Esophagus squamous epithelium (tissue), 5 donors: ENCODE measurements at regions not wholly inside any gene's neighbourhood (a gene's known extent, or its start where the extent isn't known, plus 50 kb on each side); places are given as distances from the start of the nearest gene placed in this dataset.
"Not testable (repeated sequence)": the region's sequence is repeated elsewhere in the genome, so short reads cannot be mapped to it uniquely, and the experiment has no call there.

Experiments used
- DNase-seq: peaks from one replicate; lab custom pipeline; 2025; lab: John Stamatoyannopoulos, UW
- H3K27ac ChIP-seq, 4 donors: fragments of 200-600 bp; sonication (generic); one replicate each; pipeline ENCODE4 v1.5.1; 2016 to 2019; ENCODE audit warnings: mild to moderate bottlenecking in 1 of 4
- H3K27me3 ChIP-seq, 4 donors: fragments of 200-600 bp; sonication (generic); 1 replicate in 3 of 4; 2 replicates in 1 of 4; pipeline versions ENCODE4 v1.5.1 to v1.6.0; 2017 to 2021; ENCODE audit warnings: antibody characterized with exemption in 1 of 4
- H3K36me3 ChIP-seq, 3 donors: fragments of 200-600 bp; sonication (generic); one replicate each; pipeline ENCODE4 v1.5.1; 2016 to 2019
- H3K4me1 ChIP-seq, 3 donors: fragments of 200-600 bp; sonication (generic); one replicate each; pipeline ENCODE4 v1.5.1; 2017 to 2019
- H3K4me3 ChIP-seq, 4 donors: fragments of 200-600 bp; sonication (generic); 1 replicate in 3 of 4; 2 replicates in 1 of 4; pipeline ENCODE4 v1.5.1; 2016 to 2019; ENCODE audit warnings: mild to moderate bottlenecking in 2 of 4, moderate library complexity in 1 of 4
- H3K9me3 ChIP-seq, 3 donors: fragments of 200-600 bp; sonication (generic); one replicate each; pipeline ENCODE4 v1.5.1; 2016 to 2019
- POLR2A ChIP-seq, 4 donors: fragments of 450-650 bp; IDR thresholded peaks; one replicate each; pipeline ENCODE4 v1.6.1; 2017; ENCODE audit warnings: antibody characterized with exemption in 4 of 4, mild to moderate bottlenecking in 4 of 4, moderate library complexity in 3 of 4
- WGBS, 2 donors: methylation state at CpG; one replicate each; pipeline ENCODE4 v1.1.5; 2018; 5-methylcytosine and 5-hydroxymethylcytosine counted together
- intact Hi-C: fragments of 100-400 bp; cut with DNase I; formaldehyde crosslinking; loops from one replicate; pipeline ENCODE4 v1.15.0; 2022
- TF ChIP-seq, protein P1 (sequence below), 6 experiments: fragments of 450-650 bp in 4 of 6; fragments of 200-600 bp in 2 of 6; sonication (generic) in 2 of 6; IDR thresholded peaks; one replicate each; pipeline ENCODE4 v1.5.1; 2016 to 2019; ENCODE audit warnings: antibody characterized with exemption in 6 of 6, mild to moderate bottlenecking in 4 of 6, moderate library complexity in 4 of 6
- donor health status: DM: yes; HTN: yes; CAD: no.

DNA sequence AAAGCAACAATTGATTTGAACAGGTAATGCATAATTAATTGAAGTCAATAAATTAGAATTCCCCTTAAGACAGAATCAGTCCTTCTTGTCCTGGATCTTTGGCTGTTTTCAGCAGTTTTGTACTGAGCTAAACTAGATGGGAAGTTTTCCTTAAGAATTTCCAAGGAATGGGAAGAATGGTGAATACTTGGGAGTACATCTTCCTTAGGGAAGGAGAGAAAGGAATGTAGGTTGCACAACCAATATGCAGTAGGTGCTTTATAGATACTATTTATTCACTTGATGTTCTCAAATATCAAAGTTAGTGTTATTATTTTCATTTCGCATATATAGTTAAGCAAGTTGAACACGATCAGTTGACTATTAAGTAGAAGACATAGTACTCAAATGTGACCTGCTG, 183.5 kb upstream of the MAP1B start:
- Histone ChIP-seq H3K4me1 (peaks cover 0 to 15% (median 13%) of the 10 kb centered on the region in 3 donors), H3K27ac (no peak overlapping the region), H3K9me3 (peaks cover 0 to 4% (median 0%) of the 10 kb centered on the region in 3 donors), H3K36me3 (no peaks in the 10 kb centered on the region), H3K27me3 (peaks cover 0 to 37% (median 0%) of the 10 kb centered on the region in 4 donors), H3K4me3 (no peak overlapping the region)
- TF ChIP-seq, protein P1, sequence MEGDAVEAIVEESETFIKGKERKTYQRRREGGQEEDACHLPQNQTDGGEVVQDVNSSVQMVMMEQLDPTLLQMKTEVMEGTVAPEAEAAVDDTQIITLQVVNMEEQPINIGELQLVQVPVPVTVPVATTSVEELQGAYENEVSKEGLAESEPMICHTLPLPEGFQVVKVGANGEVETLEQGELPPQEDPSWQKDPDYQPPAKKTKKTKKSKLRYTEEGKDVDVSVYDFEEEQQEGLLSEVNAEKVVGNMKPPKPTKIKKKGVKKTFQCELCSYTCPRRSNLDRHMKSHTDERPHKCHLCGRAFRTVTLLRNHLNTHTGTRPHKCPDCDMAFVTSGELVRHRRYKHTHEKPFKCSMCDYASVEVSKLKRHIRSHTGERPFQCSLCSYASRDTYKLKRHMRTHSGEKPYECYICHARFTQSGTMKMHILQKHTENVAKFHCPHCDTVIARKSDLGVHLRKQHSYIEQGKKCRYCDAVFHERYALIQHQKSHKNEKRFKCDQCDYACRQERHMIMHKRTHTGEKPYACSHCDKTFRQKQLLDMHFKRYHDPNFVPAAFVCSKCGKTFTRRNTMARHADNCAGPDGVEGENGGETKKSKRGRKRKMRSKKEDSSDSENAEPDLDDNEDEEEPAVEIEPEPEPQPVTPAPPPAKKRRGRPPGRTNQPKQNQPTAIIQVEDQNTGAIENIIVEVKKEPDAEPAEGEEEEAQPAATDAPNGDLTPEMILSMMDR (IDR thresholded peaks at IDR 0.05), result no peak
- no peak for TF ChIP-seq POLR2A (IDR thresholded peaks at IDR 0.05)
- no peak for DNase-seq
- 89 to 94% methylated on average over 2 of the region's 2 CpGs for WGBS, 2 donors
- intact Hi-C loops, result no loop called here

DNA sequence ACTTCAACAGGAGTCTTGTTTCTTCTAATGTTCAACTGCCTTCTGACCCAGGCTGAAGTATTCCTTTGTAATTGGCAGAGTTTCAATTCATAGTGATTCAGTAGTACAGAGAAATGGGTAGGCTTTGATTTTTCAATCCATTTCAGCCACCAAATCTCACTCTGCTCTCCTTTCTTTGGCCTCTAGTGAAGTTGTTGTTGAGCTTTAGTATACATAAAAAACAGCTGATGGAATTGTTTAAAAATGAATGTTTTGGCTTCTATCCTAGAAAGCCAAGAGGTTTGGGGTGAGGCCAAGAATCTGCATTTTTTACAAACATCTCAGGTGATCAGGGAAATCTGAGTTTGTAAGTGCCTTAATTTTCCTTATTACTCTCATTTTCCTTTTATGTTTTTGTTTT, 182.9 kb upstream of the MAP1B start:
- no peak overlapping the region for H3K27ac ChIP-seq
- peaks cover 0 to 4% (median 0%) of the 10 kb centered on the region in 3 donors for H3K9me3 ChIP-seq
- peaks cover 0 to 43% (median 0%) of the 10 kb centered on the region in 4 donors for H3K27me3 ChIP-seq
- DNase-seq, result no peak
- H3K4me1 ChIP-seq, result peaks cover 0 to 15% (median 13%) of the 10 kb centered on the region in 3 donors
- no peaks in the 10 kb centered on the region for H3K36me3 ChIP-seq
- H3K4me3 ChIP-seq, result no peak overlapping the region
- intact Hi-C loops, result no loop called here
- TF ChIP-seq, protein P1 (IDR thresholded peaks at IDR 0.05), result no peak

DNA sequence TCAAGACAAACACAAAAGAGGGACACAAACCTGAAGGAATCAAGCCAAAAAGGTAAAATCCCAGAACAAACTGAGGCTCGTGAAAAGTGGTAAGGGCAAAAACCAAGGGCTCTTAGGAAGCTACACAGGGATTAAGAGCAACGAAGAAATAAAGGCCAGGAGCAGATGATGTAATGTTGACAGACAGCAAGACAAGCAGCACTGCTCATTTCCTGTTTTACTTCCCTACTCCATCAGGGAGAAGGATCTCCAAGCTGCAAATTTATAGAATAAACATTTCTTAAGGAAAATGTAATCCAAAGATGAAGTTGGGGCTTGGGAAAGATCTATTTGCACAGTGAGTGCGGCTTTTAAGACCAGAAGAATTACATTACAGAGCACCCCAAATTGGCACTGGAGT, 182.3 kb upstream of the MAP1B start:
- no peak for TF ChIP-seq POLR2A (IDR thresholded peaks at IDR 0.05)
- TF ChIP-seq, protein P1 (IDR thresholded peaks at IDR 0.05), result no peak
- Histone ChIP-seq H3K9me3 (peaks cover 0 to 4% (median 0%) of the 10 kb centered on the region in 3 donors), H3K4me3 (no peak overlapping the region), H3K36me3 (no peaks in the 10 kb centered on the region), H3K27me3 (peaks cover 0 to 49% (median 0%) of the 10 kb centered on the region in 4 donors), H3K27ac (peak overlapping the region in 3 of 4 donors; percentile 2 to 51 (median 4)), H3K4me1 (peaks cover 0 to 15% (median 13%) of the 10 kb centered on the region in 3 donors)
- no peak for DNase-seq
- WGBS, 2 donors, result 15 to 27% methylated on average over 3 of the region's 3 CpGs
- intact Hi-C loops, result no loop called here

DNA sequence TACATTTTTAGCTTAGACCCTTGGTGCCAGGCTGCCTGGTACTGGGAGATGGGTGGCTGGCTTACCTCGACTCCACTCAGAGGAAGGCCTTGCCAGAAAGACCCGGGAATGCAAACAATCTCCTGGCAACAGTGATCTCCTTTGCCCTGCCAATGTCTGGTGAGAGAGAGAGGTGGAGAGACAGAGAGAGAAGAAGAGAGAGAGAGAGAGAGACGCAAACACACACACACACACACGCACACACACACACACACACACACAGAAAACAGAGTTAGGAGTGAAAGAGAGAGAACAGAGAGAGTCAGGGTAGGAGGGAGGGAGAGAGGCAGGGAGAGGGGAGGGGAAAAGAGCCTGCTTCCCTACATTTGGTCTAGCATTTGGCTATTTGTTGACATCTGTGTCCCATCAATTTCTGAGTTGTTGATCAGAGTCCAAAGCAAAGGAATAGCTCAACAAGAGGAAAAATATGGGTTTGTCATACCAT, 181.6 kb upstream of the MAP1B start:
- peak overlapping the region in 3 of 4 donors; percentile 2 to 51 (median 4) for H3K27ac ChIP-seq

DNA sequence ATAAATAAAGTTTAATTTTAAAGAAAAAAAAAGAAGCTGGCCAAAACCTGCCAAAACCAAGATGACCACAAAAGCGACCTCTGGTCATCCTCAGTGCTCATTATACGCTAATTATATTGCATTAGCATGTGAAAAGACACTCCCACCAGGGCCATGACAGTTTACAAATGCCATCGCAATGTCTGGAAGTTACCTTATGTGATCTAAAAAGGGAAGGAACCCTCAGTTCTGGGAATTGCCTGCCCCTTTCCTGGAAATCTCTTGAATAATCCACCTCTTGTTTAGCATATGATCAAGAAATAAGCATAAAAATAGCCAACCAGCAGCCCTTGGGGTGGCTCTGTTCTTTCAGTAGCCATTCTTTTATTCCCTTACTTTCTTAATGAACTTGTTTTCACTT, 178.3 kb upstream of the MAP1B start:
- no peak for DNase-seq
- H3K9me3 ChIP-seq, result peaks cover 0 to 4% (median 0%) of the 10 kb centered on the region in 3 donors
- TF ChIP-seq POLR2A (IDR thresholded peaks at IDR 0.05), result no peak
- TF ChIP-seq, protein P1 (IDR thresholded peaks at IDR 0.05), result no peak
- H3K27me3 ChIP-seq, result peaks cover 0 to 65% (median 0%) of the 10 kb centered on the region in 4 donors
- intact Hi-C loops, result no loop called here
- no peak overlapping the region for H3K27ac ChIP-seq
- 72 to 84% methylated on average over 3 of the region's 3 CpGs for WGBS, 2 donors
- H3K4me3 ChIP-seq, result no peak overlapping the region
- H3K4me1 ChIP-seq, result peaks cover 7 to 27% (median 15%) of the 10 kb centered on the region in 3 donors
- no peaks in the 10 kb centered on the region for H3K36me3 ChIP-seq

More for the DNA sequence above, 181.6 kb upstream of the MAP1B start:
- intact Hi-C loops, result no loop called here
- TF ChIP-seq, protein P1 (IDR thresholded peaks at IDR 0.05), result no peak
- TF ChIP-seq POLR2A (IDR thresholded peaks at IDR 0.05), result no peak
- Histone ChIP-seq H3K9me3 (peaks cover 0 to 4% (median 0%) of the 10 kb centered on the region in 3 donors), H3K27me3 (peaks cover 0 to 51% (median 0%) of the 10 kb centered on the region in 4 donors), H3K4me3 (no peak overlapping the region), H3K36me3 (no peaks in the 10 kb centered on the region), H3K4me1 (peaks cover 0 to 15% (median 13%) of the 10 kb centered on the region in 3 donors)
- DNase-seq, result no peak
- WGBS, 2 donors, result 32 to 33% methylated on average over 2 to 3 of the region's 4 CpGs

DNA sequence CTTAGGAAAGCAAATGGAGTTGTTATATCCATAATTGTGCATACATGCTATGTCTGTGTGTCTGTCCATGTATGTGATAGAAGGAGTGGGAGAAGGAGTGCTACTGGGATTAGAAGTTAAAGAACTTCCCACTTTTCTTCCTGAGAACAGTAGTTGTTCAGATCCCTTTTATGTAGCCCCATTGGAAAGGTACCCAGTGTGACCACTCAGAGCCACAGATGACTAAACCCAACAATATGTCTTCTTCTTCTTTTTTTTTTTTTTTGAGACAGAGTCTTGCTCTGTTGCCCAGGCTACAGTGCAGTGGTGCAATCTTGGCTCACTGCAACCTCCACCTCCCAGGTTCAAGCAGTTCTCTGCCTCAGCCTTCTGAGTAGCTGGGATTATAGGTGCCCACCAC, 176.7 kb upstream of the MAP1B start:
- Histone ChIP-seq H3K4me1 (peaks cover 6 to 17% (median 7%) of the 10 kb centered on the region in 3 donors), H3K27me3 (peaks cover 0 to 55% (median 0%) of the 10 kb centered on the region in 4 donors)
- H3K9me3 ChIP-seq, DNase-seq, H3K27ac ChIP-seq, H3K4me3 ChIP-seq, H3K36me3 ChIP-seq, intact Hi-C loops: not testable (repeated sequence)
